ENCODE measurements at regions not wholly inside any gene's neighbourhood (a gene's known extent, or its start where the extent isn't known, plus 50 kb on each side); places are given as distances from the start of the nearest gene placed in this dataset.

DNA sequence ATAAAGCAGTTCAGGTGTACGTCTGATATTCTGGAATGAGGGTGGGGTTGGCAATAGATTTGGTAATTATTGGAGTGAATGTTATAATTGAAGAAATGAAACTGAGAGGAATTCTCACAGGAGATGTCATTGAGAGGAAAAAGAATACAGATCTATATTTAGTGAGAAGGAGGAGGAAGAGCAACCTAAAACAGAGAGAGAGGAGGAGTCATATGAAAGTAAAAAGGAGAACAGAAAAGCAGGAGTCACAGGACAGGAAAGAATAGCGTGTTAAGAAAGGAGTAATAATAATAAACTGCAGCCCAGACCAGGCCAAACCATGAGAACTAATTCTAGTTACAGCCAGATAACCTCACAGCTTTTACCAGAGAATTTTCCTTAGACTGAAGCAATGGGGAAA, 62.7 kb upstream of the MROH9 start:
- TF ChIP-seq, protein P1, sequence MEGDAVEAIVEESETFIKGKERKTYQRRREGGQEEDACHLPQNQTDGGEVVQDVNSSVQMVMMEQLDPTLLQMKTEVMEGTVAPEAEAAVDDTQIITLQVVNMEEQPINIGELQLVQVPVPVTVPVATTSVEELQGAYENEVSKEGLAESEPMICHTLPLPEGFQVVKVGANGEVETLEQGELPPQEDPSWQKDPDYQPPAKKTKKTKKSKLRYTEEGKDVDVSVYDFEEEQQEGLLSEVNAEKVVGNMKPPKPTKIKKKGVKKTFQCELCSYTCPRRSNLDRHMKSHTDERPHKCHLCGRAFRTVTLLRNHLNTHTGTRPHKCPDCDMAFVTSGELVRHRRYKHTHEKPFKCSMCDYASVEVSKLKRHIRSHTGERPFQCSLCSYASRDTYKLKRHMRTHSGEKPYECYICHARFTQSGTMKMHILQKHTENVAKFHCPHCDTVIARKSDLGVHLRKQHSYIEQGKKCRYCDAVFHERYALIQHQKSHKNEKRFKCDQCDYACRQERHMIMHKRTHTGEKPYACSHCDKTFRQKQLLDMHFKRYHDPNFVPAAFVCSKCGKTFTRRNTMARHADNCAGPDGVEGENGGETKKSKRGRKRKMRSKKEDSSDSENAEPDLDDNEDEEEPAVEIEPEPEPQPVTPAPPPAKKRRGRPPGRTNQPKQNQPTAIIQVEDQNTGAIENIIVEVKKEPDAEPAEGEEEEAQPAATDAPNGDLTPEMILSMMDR (IDR thresholded peaks at IDR 0.05; ENCODE audit: insufficient read depth, low read depth, low read length), result no peak
- no peak for TF ChIP-seq EZH2 (IDR thresholded peaks at IDR 0.05; ENCODE audit: insufficient read depth, low read length)

Data from astrocyte (in vitro differentiated cells and primary cell).